B cell (primary cell): ENCODE measurements at regions not wholly inside any gene's neighbourhood (a gene's known extent, or its start where the extent isn't known, plus 50 kb on each side); places are given as distances from the start of the nearest gene placed in this dataset.

Source experiments
- ATAC-seq: fragments of 200-7000 bp; cut with Tn5 transposase; one replicate; pipeline ENCODE4 v1.10.0; 2021; ENCODE audit warnings: low read depth, mild to moderate bottlenecking, moderate number of reproducible peaks, moderate library complexity
- CTCF ChIA-PET: fragments of 350-600 bp; sonication (Branson Sonifier 250); formaldehyde crosslinking; loops from one replicate; lab custom pipeline; 2021; ENCODE audit warnings: antibody characterized with exemption, inconsistent platforms; lab: Charles Lee
- POLR2A ChIA-PET: fragments of 350-600 bp; sonication (Branson Sonifier 250); formaldehyde crosslinking; loops from one replicate; lab custom pipeline; 2021; ENCODE audit warnings: antibody characterized with exemption; lab: Charles Lee
- DNase-seq: peaks from one replicate; pipeline ENCODE4 v3.0.0; 2013
- H2AFZ ChIP-seq: 2 replicates; pipeline ENCODE4 v1.6.1; 2012; ENCODE audit warnings: mild to moderate bottlenecking, low read depth, low read length; ENCODE audit not compliant: insufficient read depth, poor library complexity, severe bottlenecking
- H3K27ac ChIP-seq, 2 donors: 1 replicate in 1 of 2; 2 replicates in 1 of 2; pipeline ENCODE4 v1.5.1; 2012 to 2013; ENCODE audit warnings: low read length in 2 of 2, mild to moderate bottlenecking in 2 of 2, moderate library complexity in 1 of 2
- H3K27me3 ChIP-seq, 4 experiments: fragments of 200-600 bp in 1 of 4; sonication (generic) in 1 of 4; replicated peaks in 1 of 4; 1 replicate in 2 of 4; 2 replicates in 2 of 4; pipeline versions ENCODE4 v1.6.1 to v1.7.0; 2013 to 2016; ENCODE audit warnings: low read length in 3 of 4, mild to moderate bottlenecking in 2 of 4, mixed read lengths in 1 of 4, moderate library complexity in 1 of 4; ENCODE audit not compliant: insufficient read depth in 4 of 4, control insufficient read depth in 3 of 4; ENCODE audit errors: control extremely low read depth in 1 of 4
- H3K36me3 ChIP-seq, 2 experiments: replicated peaks in 1 of 2; 1 replicate in 1 of 2; 2 replicates in 1 of 2; pipeline versions ENCODE4 v1.6.1 to v1.7.1; 2013; ENCODE audit warnings: low read length in 1 of 2; ENCODE audit not compliant: insufficient read depth in 2 of 2, control insufficient read depth in 1 of 2; ENCODE audit errors: control extremely low read depth in 1 of 2, extremely low read depth in 1 of 2
- H3K4me1 ChIP-seq, 2 donors: fragments of 200-600 bp in 1 of 2; sonication (generic) in 1 of 2; 1 replicate in 1 of 2; 2 replicates in 1 of 2; pipeline versions ENCODE4 v1.5.1 to v1.6.1; 2013 to 2017; ENCODE audit warnings: low read length in 2 of 2; ENCODE audit not compliant: control insufficient read depth in 2 of 2, insufficient read depth in 2 of 2
- H3K4me2 ChIP-seq: replicated peaks from 2 replicates; pipeline ENCODE3; 2012; ENCODE audit warnings: mild to moderate bottlenecking, low read depth, low read length; ENCODE audit not compliant: poor library complexity, severe bottlenecking
- H3K4me3 ChIP-seq, 5 experiments: fragments of 200-600 bp in 1 of 5; sonication (generic) in 1 of 5; 1 replicate in 3 of 5; 2 replicates in 2 of 5; pipeline versions ENCODE4 v1.5.1 to v1.7.0; 2011 to 2016; ENCODE audit warnings: low read length in 4 of 5, mild to moderate bottlenecking in 4 of 5, low read depth in 2 of 5, control low read depth in 1 of 5, moderate library complexity in 1 of 5; ENCODE audit not compliant: insufficient read depth in 1 of 5; ENCODE audit errors: control extremely low read depth in 1 of 5, extremely low read depth in 1 of 5
- H3K79me2 ChIP-seq: fragments of 200-600 bp; sonication (generic); one replicate; pipeline ENCODE4 v1.6.0; 2016; ENCODE audit warnings: low read length; ENCODE audit not compliant: control insufficient read depth, insufficient read depth
- H3K9ac ChIP-seq: fragments of 200-600 bp; sonication (generic); 2 replicates; pipeline ENCODE4 v1.6.1; 2017; ENCODE audit warnings: mild to moderate bottlenecking, low read length, moderate library complexity
- H3K9me3 ChIP-seq, 3 donors: one replicate each; pipeline versions ENCODE4 v1.6.1 to v1.7.1; 2013; ENCODE audit warnings: low read length in 2 of 3; ENCODE audit not compliant: control insufficient read depth in 2 of 3, insufficient read depth in 1 of 3; ENCODE audit errors: control extremely low read depth in 1 of 3
- H4K20me1 ChIP-seq: 2 replicates; pipeline ENCODE4 v1.6.0; 2012; ENCODE audit warnings: mild to moderate bottlenecking, low read length; ENCODE audit not compliant: insufficient read depth, control insufficient read depth, poor library complexity, severe bottlenecking
- H3K27ac Mint-ChIP-seq: one replicate; pipeline ENCODE4 v1.8.0; 2021; ENCODE audit warnings: mixed read lengths
- H3K27me3 Mint-ChIP-seq: one replicate; pipeline ENCODE4 v1.8.0; 2021; ENCODE audit warnings: mixed read lengths
- H3K4me1 Mint-ChIP-seq: one replicate; pipeline ENCODE4 v1.8.0; 2021; ENCODE audit warnings: mixed read lengths
- H3K4me3 Mint-ChIP-seq: one replicate; pipeline ENCODE4 v1.8.0; 2021; ENCODE audit warnings: mixed read lengths
- H3K9me3 Mint-ChIP-seq: one replicate; pipeline ENCODE4 v1.8.0; 2022; ENCODE audit warnings: mixed read lengths; ENCODE audit not compliant: insufficient read depth
- CTCF ChIP-seq: fragments of 200-600 bp; IDR thresholded peaks from one replicate; pipeline ENCODE4 v1.8.0; 2022; ENCODE audit warnings: antibody characterized with exemption, mild to moderate bottlenecking
- EZH2 ChIP-seq: IDR thresholded peaks from 2 replicates; pipeline ENCODE4 v1.6.1; 2012; ENCODE audit warnings: borderline replicate concordance, low read depth, mild to moderate bottlenecking, moderate library complexity, low read length; ENCODE audit not compliant: insufficient read depth, poor library complexity, severe bottlenecking
- WGBS: methylation state at CpG from one replicate; pipeline ENCODE4 v1.1.5; 2013; ENCODE audit warnings: missing lambda C conversion rate; ENCODE audit not compliant: insufficient coverage; 5-methylcytosine and 5-hydroxymethylcytosine counted together
- intact Hi-C: fragments of 100-400 bp; cut with micrococcal nuclease; formaldehyde crosslinking; loops from one replicate; pipeline ENCODE4 v1.10.0; 2022

- no peaks in the 10 kb centered on the region for H3K36me3 ChIP-seq
- no peak overlapping the region for H3K4me3 ChIP-seq
- H3K27ac Mint-ChIP-seq = no peak overlapping the region
- H3K79me2 ChIP-seq = no peaks in the 10 kb centered on the region
- no peak overlapping the region for H3K4me3 Mint-ChIP-seq
- DNase-seq (no peak), ATAC-seq (no peak)
- WGBS = no CpG with 5 or more reads among the region's 2 CpGs
- POLR2A ChIA-PET = no interaction called here
- CTCF ChIA-PET = no interaction called here
- H3K27me3 ChIP-seq = no peaks in the 10 kb centered on the region
- TF ChIP-seq CTCF = no peak
- TF ChIP-seq EZH2 = no peak
- H3K4me2 ChIP-seq = no peak overlapping the region
- no peak overlapping the region for H2AFZ ChIP-seq
- peaks cover 0 to 8% (median 0%) of the 10 kb centered on the region in 3 donors for H3K9me3 ChIP-seq
- no peaks in the 10 kb centered on the region for H3K4me1 ChIP-seq
- no peaks in the 10 kb centered on the region for H4K20me1 ChIP-seq
- intact Hi-C loops = no loop called here
- no peaks in the 10 kb centered on the region for H3K4me1 Mint-ChIP-seq
- H3K27ac ChIP-seq = no peak overlapping the region
- H3K27me3 Mint-ChIP-seq = no peaks in the 10 kb centered on the region
- H3K9me3 Mint-ChIP-seq = peaks cover 8% of the 10 kb centered on the region
- no peak overlapping the region for H3K9ac ChIP-seq
Observed at GRCh38 chr11:22984045-22984444, 123.8 kb upstream of the CCDC179 start.

GRCh38 chr11:22989371-22989770 lies 129.1 kb upstream of the CCDC179 start:
- TF ChIP-seq EZH2 (no peak), CTCF (no peak)
- H3K27me3 Mint-ChIP-seq = no peaks in the 10 kb centered on the region
- peaks cover 0 to 9% (median 8%) of the 10 kb centered on the region in 3 donors for H3K9me3 ChIP-seq
- intact Hi-C loops = no loop called here
- CTCF ChIA-PET = interaction anchor here (0.6 kb wide), 1 partner anchor 872 kb away, joined by 4 read pairs; no protein-coding TSS in a partner anchor
- no peak overlapping the region for H3K4me3 ChIP-seq
- no peak overlapping the region for H3K27ac ChIP-seq
- H4K20me1 ChIP-seq = no peaks in the 10 kb centered on the region
- DNase-seq (no peak), ATAC-seq (no peak)
- POLR2A ChIA-PET = no interaction called here
- no peaks in the 10 kb centered on the region for H3K4me1 Mint-ChIP-seq
- H3K4me1 ChIP-seq = no peaks in the 10 kb centered on the region
- no peaks in the 10 kb centered on the region for H3K79me2 ChIP-seq
- H2AFZ ChIP-seq = no peak overlapping the region
- H3K9ac ChIP-seq = no peak overlapping the region
- no peak overlapping the region for H3K27ac Mint-ChIP-seq
- no peaks in the 10 kb centered on the region for H3K27me3 ChIP-seq
- H3K4me3 Mint-ChIP-seq = no peak overlapping the region
- peaks cover 13% of the 10 kb centered on the region for H3K9me3 Mint-ChIP-seq
- H3K4me2 ChIP-seq = no peak overlapping the region
- WGBS = 100% methylated on average over 1 of the region's 1 CpG
- H3K36me3 ChIP-seq = no peaks in the 10 kb centered on the region
